HG02571 (cell line): ENCODE measurements at regions not wholly inside any gene's neighbourhood (a gene's known extent, or its start where the extent isn't known, plus 50 kb on each side); places are given as distances from the start of the nearest gene placed in this dataset.
"Not testable (repeated sequence)": the region's sequence is repeated elsewhere in the genome, so short reads cannot be mapped to it uniquely, and the experiment has no call there.

Experiments used
- ATAC-seq: cut with Tn5 transposase; IDR thresholded peaks from one replicate; pipeline ENCODE4 v1.9.1; 2021; ENCODE audit warnings: mild to moderate bottlenecking, moderate library complexity; ENCODE audit not compliant: unreplicated experiment

- no peak for ATAC-seq
Observed at GRCh38 chr12:60231976-60232907, 636.4 kb downstream of the SLC16A7 start.

DNA sequence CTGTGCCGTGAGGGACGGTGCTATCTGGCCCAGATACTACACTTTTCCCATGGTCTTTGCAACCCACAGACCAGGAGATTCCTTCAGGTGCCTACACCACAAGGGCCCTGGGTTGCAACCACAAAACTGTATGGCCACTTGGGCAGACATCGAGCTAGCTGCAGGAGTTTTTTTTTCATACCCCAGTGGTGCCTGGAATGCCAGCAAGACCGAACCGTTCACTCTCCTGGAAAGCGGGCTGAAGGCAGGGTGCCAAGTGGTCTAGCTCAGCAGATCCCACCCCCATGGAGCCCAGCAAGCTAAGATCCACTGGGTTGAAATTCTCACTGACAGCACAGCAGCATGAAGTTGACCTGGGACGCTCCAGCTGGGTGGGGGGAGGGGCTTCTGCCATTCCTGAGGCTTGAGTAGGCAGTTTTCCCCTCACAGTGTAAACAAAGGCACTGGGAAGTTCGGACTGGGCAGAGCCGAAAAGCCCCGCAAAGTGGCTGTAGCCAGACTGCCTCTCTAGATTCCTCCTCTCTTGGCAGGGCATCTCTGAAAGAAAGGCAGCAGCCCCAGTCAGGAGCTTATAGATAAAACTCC, 638.9 kb downstream of the SLC16A7 start:
- not testable (repeated sequence) for ATAC-seq

- ATAC-seq, result no peak
Observed at GRCh38 chr12:60235261-60235660, 639.4 kb downstream of the SLC16A7 start.

GRCh38 chr12:60236416-60236815, 640.6 kb downstream of the SLC16A7 start:
- not testable (repeated sequence) for ATAC-seq

DNA sequence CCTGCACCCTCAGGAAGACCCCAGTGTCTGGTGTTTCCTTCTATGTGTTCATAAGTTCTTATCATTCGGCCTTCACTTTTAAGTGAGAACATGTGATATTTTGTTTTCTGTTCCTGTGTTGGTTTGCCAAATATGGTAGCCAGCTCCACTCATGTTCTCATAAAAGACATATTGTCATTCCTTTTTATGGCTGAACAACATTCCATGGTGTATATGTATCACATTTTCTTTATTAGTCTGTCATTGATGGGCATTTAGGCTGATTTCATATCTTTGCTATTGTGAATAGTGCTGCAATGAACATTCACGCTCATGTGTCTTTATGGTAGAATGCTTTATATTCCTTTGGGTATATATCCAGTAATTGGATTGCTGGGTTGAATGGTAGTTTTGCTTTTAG, 645.1 kb downstream of the SLC16A7 start:
- no peak for ATAC-seq

DNA sequence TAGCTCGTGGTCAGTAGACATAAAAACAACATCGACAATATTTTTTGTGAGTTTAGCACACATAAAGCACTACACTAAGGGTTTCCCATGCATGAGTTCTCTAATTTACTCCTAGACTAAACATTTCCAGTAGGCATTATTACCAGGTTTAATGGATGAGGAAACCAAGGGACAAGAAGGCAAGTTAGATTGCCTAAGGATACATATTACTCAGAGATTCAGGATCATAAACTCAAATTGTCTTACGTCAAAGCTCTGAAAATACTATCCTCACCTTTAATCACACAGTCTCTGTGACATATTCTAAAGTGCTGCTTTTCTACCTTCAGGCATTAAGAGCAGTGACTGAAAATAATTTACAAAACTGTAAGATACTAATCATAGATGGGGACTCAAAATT, 655.3 kb downstream of the SLC16A7 start:
- ATAC-seq, result no peak

- ATAC-seq, result no peak
Observed at GRCh38 chr12:60252359-60253096, 656.7 kb downstream of the SLC16A7 start.

DNA sequence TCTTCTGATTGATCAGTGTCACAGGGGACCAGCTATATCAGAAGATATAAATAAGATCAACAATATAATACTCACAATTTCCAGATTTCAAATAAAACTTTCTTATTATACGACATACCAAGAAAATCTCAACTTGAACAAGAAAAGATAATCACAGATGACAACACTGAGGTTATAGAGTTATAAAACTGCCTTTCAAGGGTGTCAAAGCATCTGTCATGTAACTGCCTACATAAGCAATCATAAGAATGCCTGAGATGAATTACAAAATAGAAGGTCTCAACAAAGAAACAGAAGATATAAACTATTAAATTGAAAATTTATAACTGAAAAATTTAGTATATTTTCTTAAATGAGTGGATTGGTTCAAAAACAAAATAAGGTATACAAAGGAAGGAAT, 659.2 kb downstream of the SLC16A7 start:
- no peak for ATAC-seq

DNA sequence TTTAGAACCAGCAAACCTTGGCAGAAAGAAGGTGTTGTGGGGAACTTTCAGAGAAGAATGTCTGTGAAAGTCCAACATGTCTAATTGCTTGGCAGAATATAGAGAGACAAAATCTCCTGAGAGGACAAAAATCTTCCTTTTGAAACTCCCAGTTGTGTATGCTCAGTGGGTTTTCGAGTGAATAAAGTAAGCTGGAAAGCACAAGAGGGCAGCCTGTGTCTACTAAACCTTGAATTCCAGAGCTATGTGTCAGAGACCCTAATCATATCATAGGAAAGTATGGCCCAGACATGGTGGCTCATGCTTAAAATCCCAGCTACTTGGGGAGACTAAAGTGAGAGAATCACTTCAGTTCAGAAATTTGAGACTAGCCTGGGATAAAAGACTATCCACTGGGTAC, 661.2 kb downstream of the SLC16A7 start:
- ATAC-seq, result no peak

DNA sequence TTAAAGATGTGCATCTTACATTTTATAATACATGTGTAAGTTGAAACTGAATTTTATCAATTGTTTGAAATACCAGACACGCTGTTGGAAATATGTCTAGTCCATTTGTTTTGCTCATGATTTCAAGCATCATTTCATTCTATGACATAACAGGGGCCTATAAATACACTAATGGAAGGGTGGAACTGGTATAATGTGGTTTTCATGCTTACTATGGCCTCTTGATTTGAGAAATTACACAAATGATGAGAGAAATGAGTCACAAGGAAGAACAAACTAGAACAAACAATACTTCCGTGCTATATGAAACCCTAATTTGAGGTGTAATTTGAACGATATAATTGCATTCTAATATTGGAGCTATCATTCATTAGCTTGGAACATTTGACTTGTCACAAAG, 663.4 kb downstream of the SLC16A7 start:
- no peak for ATAC-seq

GRCh38 chr12:60262378-60262777, 666.5 kb downstream of the SLC16A7 start:
- ATAC-seq, result no peak

- no peak for ATAC-seq
Observed at GRCh38 chr12:60263161-60263560, 667.3 kb downstream of the SLC16A7 start.

GRCh38 chr12:60263836-60264493, 668.1 kb downstream of the SLC16A7 start:
- no peak for ATAC-seq

DNA sequence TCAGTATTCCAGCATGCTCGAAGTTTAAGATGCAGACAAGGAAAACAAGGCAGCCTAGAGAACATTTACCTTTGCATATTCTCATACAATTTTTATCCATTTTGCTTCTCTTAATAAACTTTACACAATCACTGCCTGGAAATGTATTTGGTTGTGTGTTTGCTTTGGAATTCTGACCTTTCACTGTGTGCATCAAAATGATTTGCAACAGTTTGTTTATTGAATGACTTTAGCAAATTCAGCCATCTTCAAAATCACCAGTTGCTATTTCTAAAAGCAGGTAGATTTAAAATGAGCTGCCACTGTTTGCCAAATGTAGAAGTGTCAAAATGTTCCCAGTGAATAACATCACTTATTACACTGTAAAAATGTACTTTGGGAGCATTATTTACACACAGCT, 669.9 kb downstream of the SLC16A7 start:
- ATAC-seq, result no peak

DNA sequence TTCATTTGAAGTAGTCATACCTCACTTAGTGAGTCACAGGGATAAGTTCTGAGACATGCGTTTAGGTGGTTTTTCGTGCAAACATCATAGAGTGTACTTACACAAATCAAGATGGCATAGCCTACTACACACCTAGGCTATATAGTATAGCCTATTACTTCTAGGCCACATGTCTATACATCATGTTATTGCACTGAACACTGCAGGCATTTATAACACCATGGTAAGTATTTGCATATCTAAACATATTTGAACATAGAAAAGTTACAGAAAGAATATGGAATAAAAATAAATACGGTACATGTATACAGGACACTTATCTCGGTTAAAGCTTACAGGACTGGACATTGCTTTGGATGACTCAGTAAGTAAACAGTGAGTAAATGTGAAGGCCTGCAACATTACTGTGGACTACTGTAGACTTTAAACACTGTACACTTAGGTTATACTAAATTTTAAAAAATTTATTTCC, 670.6 kb downstream of the SLC16A7 start:
- ATAC-seq, result no peak

DNA sequence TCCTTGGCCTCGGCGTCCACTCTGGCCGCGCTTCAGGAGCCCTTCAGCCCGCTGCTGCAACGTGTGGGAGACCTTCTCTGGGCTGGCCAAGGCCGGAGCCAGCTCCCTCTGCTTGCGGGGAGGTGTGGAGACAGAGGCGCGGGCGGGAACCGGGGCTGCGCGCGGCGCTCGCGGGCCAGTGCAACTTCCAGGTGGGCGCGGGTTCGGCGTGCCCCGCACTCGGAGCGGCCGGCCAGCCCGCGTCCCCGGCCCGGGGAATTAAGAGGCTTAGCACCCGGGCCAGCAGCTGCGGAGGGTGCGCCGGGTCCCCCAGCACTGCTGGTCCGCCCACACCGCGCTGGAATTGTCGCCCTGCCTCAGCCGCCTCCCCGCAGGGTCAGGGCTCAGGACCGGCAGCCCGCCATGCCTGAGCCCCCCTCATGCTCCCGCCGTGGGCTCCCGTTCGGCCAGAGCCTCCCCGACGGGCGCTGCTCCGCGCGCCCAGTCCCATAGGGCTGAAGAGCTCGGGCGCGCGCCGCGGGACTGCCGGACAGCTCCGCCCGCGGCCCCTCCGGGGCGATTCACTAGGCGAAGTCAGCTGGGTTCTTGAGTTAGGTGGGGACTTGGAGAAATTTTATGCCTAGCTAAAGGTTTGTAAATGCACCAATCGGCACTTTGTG, 673.9 kb downstream of the SLC16A7 start:
- no peak for ATAC-seq

GRCh38 chr12:60271816-60272215, 676.0 kb downstream of the SLC16A7 start:
- ATAC-seq, result no peak

DNA sequence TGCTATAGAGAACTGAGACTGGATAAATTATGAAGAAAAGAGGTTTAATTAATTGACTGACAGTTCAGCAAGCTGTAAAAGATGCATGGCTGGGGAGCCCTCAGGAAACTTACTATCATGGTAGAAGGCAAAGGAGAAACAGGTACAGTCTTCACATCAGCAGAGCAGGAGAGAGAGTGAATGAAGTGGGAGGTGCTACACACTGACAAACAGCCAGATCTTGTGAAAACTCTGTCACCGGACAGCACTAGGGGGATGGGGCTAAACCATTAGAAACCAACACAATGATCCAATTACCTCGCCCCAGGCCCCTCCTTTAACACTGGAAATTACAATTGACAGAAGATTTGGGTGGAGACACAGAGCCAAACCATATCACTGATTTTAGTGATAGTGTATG, 682.4 kb downstream of the SLC16A7 start:
- ATAC-seq, result no peak

DNA sequence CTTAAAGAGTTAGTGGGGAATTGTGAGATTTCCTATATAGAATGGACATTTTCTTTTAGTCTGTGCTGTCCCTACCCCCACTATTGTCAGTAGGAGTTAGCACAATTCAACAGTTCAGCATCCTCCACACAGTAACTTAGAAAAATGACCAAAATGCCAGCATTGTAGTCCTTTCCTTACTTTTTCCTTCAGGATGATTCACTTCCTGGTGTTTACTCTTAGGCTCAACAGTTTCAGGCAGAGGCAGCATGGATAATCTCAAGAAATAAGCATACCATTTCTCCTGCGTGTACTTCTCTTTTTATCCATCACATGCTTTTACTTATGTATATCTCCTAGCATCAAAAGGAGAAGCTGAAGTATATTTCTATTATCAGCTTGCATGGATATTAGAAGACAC, 683.4 kb downstream of the SLC16A7 start:
- ATAC-seq, result no peak

DNA sequence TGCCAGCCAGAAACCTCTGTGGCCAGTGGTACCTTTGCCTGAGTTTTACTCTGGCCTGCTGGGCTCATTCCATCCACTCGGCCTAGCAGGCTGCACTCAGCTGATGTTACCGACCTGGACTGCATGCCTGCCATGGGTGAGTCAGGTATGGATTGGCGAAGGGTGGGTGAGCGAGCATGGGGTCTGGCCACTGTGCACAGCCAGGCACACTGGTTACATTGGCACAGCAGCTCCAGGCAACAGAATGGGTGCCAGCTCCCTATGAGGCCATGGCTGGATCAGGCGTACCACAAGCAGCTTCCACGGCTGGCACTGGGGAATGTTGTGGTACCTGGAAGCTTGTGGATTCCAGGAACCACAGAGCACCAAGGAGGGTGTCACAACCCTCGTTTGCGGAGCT, 685.7 kb downstream of the SLC16A7 start:
- ATAC-seq, result no peak

GRCh38 chr12:60290532-60290931, 694.7 kb downstream of the SLC16A7 start:
- no peak for ATAC-seq
